Hepatocyte (in vitro differentiated cells): ENCODE measurements at regions not wholly inside any gene's neighbourhood (a gene's known extent, or its start where the extent isn't known, plus 50 kb on each side); places are given as distances from the start of the nearest gene placed in this dataset.

Experiments used
- DNase-seq: peaks from one replicate; pipeline ENCODE4 v3.0.0-alpha.2; 2016; ENCODE audit warnings: low spot score
- H2AFZ ChIP-seq: fragments of 200-600 bp; sonication (generic); 2 replicates; pipeline ENCODE4 v1.6.0; 2016; ENCODE audit warnings: antibody characterized with exemption, mild to moderate bottlenecking
- H3K27ac ChIP-seq: fragments of 200-600 bp; sonication (generic); 2 replicates; pipeline ENCODE4 v1.5.1; 2016; ENCODE audit warnings: mild to moderate bottlenecking
- H3K27me3 ChIP-seq: fragments of 200-600 bp; sonication (generic); 2 replicates; pipeline ENCODE4 v1.6.1; 2016
- H3K36me3 ChIP-seq: fragments of 200-600 bp; sonication (generic); replicated peaks from 2 replicates; pipeline ENCODE4 v1.5.1; 2016; ENCODE audit warnings: low read depth; ENCODE audit not compliant: insufficient read depth
- H3K4me1 ChIP-seq: fragments of 200-600 bp; sonication (generic); 2 replicates; pipeline ENCODE4 v1.5.1; 2016; ENCODE audit warnings: mild to moderate bottlenecking, moderate library complexity; ENCODE audit not compliant: insufficient read depth
- H3K4me2 ChIP-seq: fragments of 200-600 bp; sonication (generic); 2 replicates; pipeline ENCODE4 v1.6.0; 2016
- H3K4me3 ChIP-seq: fragments of 200-600 bp; sonication (generic); 2 replicates; pipeline ENCODE4 v1.5.1; 2016; ENCODE audit warnings: mild to moderate bottlenecking
- H3K79me2 ChIP-seq: fragments of 200-600 bp; sonication (generic); 2 replicates; pipeline ENCODE4 v1.6.0; 2017; ENCODE audit warnings: mild to moderate bottlenecking
- H3K9me2 ChIP-seq: fragments of 200-600 bp; sonication (generic); replicated peaks from 2 replicates; pipeline ENCODE4 v1.6.0; 2017; ENCODE audit warnings: mild to moderate bottlenecking; ENCODE audit not compliant: insufficient read depth
- H3K9me3 ChIP-seq: fragments of 200-600 bp; sonication (generic); 2 replicates; pipeline ENCODE4 v1.5.1; 2016; ENCODE audit warnings: low read depth, mild to moderate bottlenecking
- H4K20me1 ChIP-seq: fragments of 200-600 bp; sonication (generic); 2 replicates; pipeline ENCODE4 v1.6.0; 2016; ENCODE audit warnings: mild to moderate bottlenecking; ENCODE audit not compliant: insufficient read depth, poor library complexity, severe bottlenecking
- EZH2 ChIP-seq: fragments of 200-600 bp; sonication (generic); IDR thresholded peaks from 2 replicates; pipeline ENCODE4 v1.6.1; 2016; ENCODE audit warnings: antibody characterized with exemption, mild to moderate bottlenecking, borderline replicate concordance
- EZH2phosphoT487 ChIP-seq: fragments of 200-600 bp; sonication (generic); IDR thresholded peaks from one replicate; pipeline ENCODE4 v1.6.1; 2018; ENCODE audit warnings: antibody characterized with exemption, mild to moderate bottlenecking, low read depth, moderate library complexity; ENCODE audit not compliant: unreplicated experiment, severe bottlenecking
- WGBS: methylation state at CpG from one replicate; pipeline ENCODE4 v1.1.6; 2016; ENCODE audit warnings: low lambda C conversion rate; ENCODE audit errors: missing lambda C conversion rate; 5-methylcytosine and 5-hydroxymethylcytosine counted together
- TF ChIP-seq, protein P1 (sequence below): fragments of 200-600 bp; sonication (generic); IDR thresholded peaks from 2 replicates; pipeline ENCODE4 v1.5.1; 2016; ENCODE audit warnings: antibody characterized with exemption, mild to moderate bottlenecking; ENCODE audit not compliant: poor library complexity

DNA sequence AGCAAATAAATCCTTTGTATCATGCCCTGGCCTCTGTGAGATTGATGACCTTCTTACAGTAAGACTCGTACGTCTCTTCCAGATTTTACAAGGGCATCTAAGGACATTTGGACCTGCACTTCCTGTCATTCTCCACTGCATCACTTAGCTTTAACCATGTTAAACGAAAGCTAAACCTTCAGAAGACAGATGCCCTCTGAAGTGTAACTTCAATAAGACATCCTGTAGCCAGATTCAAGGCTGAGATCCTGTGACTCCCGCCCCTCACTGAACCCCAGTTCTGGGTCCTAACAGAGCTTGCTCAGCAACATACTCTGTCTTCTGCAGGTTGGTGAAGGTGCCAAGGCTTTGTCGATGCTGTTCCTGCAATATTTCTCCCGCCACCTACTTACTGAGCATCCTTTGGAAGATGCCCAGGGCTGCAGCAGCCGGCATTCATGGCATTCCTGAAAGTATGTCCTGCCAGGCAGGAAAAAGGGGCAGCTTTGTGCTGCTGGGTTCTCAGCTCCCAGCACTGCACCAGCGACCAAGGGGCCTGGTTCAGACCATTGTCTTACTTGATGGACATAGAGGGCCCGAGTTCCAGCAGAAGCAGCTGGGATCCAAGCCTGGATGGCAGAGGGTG is 131.1 kb downstream of the AXIN2 start:
- Histone ChIP-seq H2AFZ (no peak overlapping the region), H3K4me1 (no peaks in the 10 kb centered on the region), H3K36me3 (no peaks in the 10 kb centered on the region), H3K4me2 (no peak overlapping the region), H3K9me2 (no peaks in the 10 kb centered on the region), H3K27ac (no peak overlapping the region), H3K79me2 (no peaks in the 10 kb centered on the region), H3K4me3 (no peak overlapping the region), H4K20me1 (no peaks in the 10 kb centered on the region), H3K27me3 (no peaks in the 10 kb centered on the region), H3K9me3 (no peaks in the 10 kb centered on the region)
- no peak for DNase-seq
- 85% methylated on average over 9 of the region's 9 CpGs for WGBS
- TF ChIP-seq EZH2phosphoT487 (no peak), EZH2 (no peak)
- TF ChIP-seq, protein P1, sequence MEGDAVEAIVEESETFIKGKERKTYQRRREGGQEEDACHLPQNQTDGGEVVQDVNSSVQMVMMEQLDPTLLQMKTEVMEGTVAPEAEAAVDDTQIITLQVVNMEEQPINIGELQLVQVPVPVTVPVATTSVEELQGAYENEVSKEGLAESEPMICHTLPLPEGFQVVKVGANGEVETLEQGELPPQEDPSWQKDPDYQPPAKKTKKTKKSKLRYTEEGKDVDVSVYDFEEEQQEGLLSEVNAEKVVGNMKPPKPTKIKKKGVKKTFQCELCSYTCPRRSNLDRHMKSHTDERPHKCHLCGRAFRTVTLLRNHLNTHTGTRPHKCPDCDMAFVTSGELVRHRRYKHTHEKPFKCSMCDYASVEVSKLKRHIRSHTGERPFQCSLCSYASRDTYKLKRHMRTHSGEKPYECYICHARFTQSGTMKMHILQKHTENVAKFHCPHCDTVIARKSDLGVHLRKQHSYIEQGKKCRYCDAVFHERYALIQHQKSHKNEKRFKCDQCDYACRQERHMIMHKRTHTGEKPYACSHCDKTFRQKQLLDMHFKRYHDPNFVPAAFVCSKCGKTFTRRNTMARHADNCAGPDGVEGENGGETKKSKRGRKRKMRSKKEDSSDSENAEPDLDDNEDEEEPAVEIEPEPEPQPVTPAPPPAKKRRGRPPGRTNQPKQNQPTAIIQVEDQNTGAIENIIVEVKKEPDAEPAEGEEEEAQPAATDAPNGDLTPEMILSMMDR, result no peak

GRCh38 chr17:65423346-65424140 is 137.9 kb downstream of the AXIN2 start:
- Histone ChIP-seq H3K4me1 (no peaks in the 10 kb centered on the region), H3K4me3 (no peak overlapping the region), H3K36me3 (no peaks in the 10 kb centered on the region), H2AFZ (no peak overlapping the region), H3K9me2 (no peaks in the 10 kb centered on the region), H3K27ac (no peak overlapping the region), H3K27me3 (no peaks in the 10 kb centered on the region), H3K9me3 (no peaks in the 10 kb centered on the region), H3K4me2 (no peak overlapping the region), H4K20me1 (no peaks in the 10 kb centered on the region), H3K79me2 (no peaks in the 10 kb centered on the region)
- whole genome bisulfite sequencing, result 74% methylated on average over 9 of the region's 9 CpGs
- no peak for DNase-seq
- TF ChIP-seq EZH2, result no peak
- no peak for TF ChIP-seq EZH2phosphoT487
- TF ChIP-seq, protein P1, result no peak

- Histone ChIP-seq H3K27me3 (no peaks in the 10 kb centered on the region), H3K4me1 (no peaks in the 10 kb centered on the region), H3K36me3 (no peaks in the 10 kb centered on the region), H4K20me1 (no peaks in the 10 kb centered on the region), H3K4me2 (no peak overlapping the region), H3K9me2 (no peaks in the 10 kb centered on the region), H2AFZ (no peak overlapping the region), H3K9me3 (no peaks in the 10 kb centered on the region), H3K79me2 (no peaks in the 10 kb centered on the region), H3K27ac (no peak overlapping the region), H3K4me3 (no peak overlapping the region)
- DNase-seq, result no peak
- no peak for TF ChIP-seq EZH2phosphoT487
- TF ChIP-seq EZH2, result no peak
- TF ChIP-seq, protein P1, result no peak
- 69% methylated on average over 3 of the region's 3 CpGs for WGBS
Observed at GRCh38 chr17:65418622-65419021, 142.8 kb downstream of the AXIN2 start.
